GM12872 (cell line): ENCODE measurements at regions not wholly inside any gene's neighbourhood (a gene's known extent, or its start where the extent isn't known, plus 50 kb on each side); places are given as distances from the start of the nearest gene placed in this dataset.

Source experiments
- TF ChIP-seq, protein P1 (sequence below): IDR thresholded peaks from 3 replicates; pipeline ENCODE4 v1.5.1; 2011; ENCODE audit warnings: low read depth, mild to moderate bottlenecking, low read length, moderate library complexity; ENCODE audit not compliant: insufficient read depth

DNA sequence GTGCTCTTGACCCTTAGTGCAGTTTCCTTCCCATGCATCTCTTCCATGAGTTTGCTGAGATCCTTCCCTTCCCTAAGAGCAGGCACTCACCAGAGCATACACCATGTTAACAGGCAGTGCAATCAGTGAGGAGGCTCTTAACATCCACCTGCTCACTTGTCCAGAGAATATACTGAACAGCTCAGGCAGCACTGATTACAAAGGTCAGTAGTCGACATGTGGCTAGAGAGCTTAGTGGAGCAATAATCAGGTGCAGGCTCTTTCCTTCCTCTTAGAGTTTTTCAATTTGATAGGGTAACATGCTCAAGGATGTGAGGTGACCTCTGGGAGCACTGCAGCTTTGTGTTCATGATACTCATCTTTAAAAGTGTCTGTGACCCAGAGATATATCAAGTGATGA, 144.1 kb upstream of the SETBP1 start:
- TF ChIP-seq, protein P1, sequence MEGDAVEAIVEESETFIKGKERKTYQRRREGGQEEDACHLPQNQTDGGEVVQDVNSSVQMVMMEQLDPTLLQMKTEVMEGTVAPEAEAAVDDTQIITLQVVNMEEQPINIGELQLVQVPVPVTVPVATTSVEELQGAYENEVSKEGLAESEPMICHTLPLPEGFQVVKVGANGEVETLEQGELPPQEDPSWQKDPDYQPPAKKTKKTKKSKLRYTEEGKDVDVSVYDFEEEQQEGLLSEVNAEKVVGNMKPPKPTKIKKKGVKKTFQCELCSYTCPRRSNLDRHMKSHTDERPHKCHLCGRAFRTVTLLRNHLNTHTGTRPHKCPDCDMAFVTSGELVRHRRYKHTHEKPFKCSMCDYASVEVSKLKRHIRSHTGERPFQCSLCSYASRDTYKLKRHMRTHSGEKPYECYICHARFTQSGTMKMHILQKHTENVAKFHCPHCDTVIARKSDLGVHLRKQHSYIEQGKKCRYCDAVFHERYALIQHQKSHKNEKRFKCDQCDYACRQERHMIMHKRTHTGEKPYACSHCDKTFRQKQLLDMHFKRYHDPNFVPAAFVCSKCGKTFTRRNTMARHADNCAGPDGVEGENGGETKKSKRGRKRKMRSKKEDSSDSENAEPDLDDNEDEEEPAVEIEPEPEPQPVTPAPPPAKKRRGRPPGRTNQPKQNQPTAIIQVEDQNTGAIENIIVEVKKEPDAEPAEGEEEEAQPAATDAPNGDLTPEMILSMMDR: no peak

DNA sequence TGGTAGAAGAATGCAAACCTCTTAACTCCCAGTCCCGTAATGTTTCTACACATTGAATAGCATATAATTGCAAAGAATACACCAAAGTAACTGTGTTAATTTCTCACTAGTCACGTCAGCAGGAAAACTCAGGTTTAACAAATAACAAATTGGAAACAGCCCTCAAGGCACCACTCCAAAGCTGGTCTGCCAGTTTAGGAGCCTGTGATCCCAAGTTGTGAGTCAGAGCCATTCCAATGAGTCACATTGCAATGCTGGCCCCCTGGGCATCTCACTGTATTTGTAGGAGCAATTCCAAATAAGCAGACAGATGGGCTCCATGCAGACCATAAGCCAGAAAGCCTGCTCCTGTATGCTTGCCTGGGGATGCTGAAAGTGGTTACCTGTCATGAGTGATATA, 143.2 kb upstream of the SETBP1 start:
- TF ChIP-seq, protein P1: no peak

DNA sequence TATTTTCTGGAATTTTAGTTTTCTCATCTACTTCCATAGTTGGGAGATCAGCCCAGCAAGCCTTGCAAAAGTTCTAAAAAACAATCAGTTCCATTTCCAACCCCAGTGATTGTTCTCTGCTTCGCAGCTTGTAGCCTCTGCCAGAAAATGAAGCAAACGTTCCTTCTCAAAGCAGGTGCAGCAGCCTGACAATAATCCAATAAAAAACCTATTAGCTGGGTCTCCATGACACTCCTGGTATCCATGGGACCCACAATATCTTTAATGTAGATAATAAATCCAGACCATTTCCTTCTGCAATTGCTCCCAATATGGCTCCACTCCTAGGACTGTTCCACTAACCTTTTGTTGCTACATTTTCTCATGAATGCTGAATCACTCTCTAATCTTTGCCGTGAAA, 140.8 kb upstream of the SETBP1 start:
- TF ChIP-seq, protein P1: no peak

DNA sequence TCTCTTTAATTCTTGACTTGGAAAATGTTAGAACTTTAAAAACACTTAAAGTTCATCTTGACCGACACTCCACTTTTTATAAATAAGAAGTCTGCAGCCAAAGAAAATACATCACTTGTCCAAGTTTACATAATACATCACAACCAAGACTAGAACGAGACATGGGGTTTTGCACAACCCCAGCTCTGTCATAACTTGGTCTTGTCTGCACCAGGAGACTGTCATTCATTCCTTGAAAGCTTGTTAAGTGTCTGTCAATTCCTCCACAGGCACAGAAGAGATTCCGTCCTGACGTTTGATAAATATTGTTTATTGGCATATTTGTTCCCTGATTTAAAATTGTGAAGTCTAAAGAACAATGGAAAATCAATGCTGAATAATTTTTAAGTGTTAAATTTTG, 139.5 kb upstream of the SETBP1 start:
- TF ChIP-seq, protein P1: no peak

DNA sequence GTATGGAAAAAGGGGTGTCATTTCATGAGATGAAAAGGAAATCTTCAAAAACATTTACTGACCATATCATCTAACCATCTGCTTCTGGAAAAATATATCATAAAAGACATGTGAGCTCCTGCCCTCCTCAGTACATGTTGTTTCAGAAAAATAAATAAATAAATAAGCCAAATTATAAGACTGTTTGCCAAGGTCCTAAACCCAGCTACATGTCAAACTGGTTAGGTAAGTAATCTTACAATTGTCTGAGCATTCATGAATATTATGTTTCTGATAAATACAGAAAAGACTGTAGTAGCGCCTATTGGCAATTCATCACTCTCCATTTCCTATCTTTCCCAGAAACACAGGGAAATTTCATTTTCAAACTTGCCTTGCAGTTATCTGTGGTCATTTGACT, 138.9 kb upstream of the SETBP1 start:
- TF ChIP-seq, protein P1: no peak

DNA sequence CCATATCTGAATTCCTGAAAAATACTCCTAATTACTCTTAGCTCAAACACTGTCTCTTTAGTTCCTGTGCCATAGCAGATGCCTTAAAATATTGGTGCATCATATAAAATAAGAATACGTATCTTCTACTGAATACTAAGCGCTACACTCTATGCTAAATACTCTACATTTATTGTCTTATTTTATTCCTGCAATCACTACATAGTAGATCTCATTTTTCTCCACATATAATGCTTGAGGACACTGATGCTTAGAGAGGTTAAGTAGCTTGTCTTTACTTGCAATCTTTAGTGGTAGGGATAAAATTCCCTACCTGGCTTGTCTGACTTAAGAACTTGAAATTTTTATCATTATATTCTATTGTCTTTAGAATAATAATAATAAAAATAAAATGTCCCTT, 137.3 kb upstream of the SETBP1 start:
- TF ChIP-seq, protein P1: no peak

DNA sequence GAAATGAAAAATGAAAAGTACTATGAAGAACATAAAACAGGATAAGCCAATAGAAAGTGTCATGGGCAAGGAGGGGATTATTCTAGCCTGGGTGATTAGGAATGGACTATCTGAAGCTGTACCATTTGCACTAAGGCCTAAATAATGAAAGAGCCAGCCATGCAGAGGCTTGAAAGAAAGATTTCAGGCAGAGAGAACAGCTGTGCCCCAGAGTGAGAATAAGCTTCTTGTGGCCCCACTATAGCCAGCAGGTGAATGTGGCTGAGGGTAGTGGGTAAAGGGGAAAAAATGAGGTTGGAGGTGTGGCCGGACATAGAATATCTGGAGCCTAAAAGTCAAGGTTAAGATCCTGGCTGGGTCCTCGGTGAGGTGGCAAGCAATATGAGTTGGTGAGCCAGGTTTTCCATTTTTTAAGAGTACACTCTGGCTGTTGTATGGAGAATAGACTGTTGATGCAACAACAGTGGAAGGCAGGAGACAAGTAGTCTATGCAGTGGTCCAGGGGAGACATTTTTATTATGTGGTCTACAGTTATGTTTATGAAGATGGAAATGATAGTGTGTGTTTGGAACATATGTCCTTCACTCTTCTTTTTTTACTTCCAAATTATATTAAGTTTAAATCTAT, 135.2 kb upstream of the SETBP1 start:
- TF ChIP-seq, protein P1: no peak

DNA sequence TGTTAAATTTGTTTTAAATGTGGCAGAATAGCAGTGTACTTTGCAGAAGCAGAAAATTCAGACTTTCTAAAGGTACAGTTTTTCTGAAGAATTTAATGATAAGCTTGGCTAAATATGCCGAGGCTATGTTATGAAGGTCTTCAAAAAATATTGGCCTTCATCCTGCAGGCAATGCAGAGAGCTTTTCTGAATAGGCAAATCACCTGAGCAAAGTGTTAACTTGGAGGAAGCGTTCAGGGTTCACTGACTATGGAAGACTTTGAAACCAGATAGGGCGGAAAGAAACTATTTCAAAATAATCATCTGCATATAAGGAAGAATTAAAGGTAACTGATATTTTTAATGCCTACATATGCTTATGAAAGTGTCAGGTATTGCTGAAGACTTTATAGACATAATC, 133.7 kb upstream of the SETBP1 start:
- TF ChIP-seq, protein P1: no peak
